A673 (cell line): ENCODE measurements at regions not wholly inside any gene's neighbourhood (a gene's known extent, or its start where the extent isn't known, plus 50 kb on each side); places are given as distances from the start of the nearest gene placed in this dataset.

Experiments used
- CTCF ChIP-seq: fragments of 300-800, 200-600 bp; sonication (generic); conservative IDR thresholded peaks from 2 replicates; pipeline ENCODE4 v1.5.1; 2017; ENCODE audit warnings: low read depth, mild to moderate bottlenecking, antibody characterized with exemption, low read length, moderate library complexity, mixed read lengths
- EZH2 ChIP-seq: fragments of 200-600 bp; sonication (generic); IDR thresholded peaks from 2 replicates; pipeline ENCODE4 v1.6.1; 2017; ENCODE audit warnings: borderline replicate concordance, low read depth, mild to moderate bottlenecking, mixed read lengths, antibody characterized with exemption, low read length; ENCODE audit not compliant: poor library complexity, severe bottlenecking

GRCh38 chrX:22712942-22713341 lies 286.8 kb upstream of the DDX53 start:
- TF ChIP-seq CTCF (no peak), EZH2 (no peak)
